ENCODE measurements at regions not wholly inside any gene's neighbourhood (a gene's known extent, or its start where the extent isn't known, plus 50 kb on each side); places are given as distances from the start of the nearest gene placed in this dataset.

DNA sequence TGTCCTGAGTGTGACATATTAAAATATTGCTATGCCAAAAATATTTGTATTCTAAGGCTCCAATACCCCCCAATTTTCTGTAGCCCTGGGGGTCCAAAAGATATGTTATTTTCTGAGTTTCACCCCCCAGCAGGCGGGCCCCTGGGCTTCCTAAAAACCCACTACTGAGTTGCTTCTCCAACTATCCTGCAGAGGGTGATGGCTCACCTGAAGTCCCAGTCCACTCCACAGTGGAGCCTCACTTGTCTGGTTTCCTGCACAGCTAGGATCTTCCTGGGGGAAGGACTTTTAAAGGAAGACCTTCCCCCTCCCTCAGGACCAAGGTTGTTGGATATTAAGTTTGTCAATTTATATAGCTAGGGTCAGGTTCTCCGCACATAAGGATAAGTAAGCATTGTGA is 1181.4 kb downstream of the ROBO2 start:
- TF ChIP-seq EZH2 (IDR thresholded peaks at IDR 0.05; ENCODE audit: insufficient read depth, poor library complexity, severe bottlenecking), result no peak
- no peak for TF ChIP-seq EZH2phosphoT487 (IDR thresholded peaks at IDR 0.05; ENCODE audit: insufficient read depth, low read depth)

Data from GM23248 (cell line).